ENCODE measurements at regions not wholly inside any gene's neighbourhood (a gene's known extent, or its start where the extent isn't known, plus 50 kb on each side); places are given as distances from the start of the nearest gene placed in this dataset.

- TF ChIP-seq CTCF (conservative IDR thresholded peaks at IDR 0.05; ENCODE audit: low read depth, low read length) = no peak
- TF ChIP-seq EZH2 (IDR thresholded peaks at IDR 0.05; ENCODE audit: borderline replicate concordance, low read depth, low read length, poor library complexity, severe bottlenecking) = no peak
Observed at GRCh38 chr13:76711550-76712182, 174.5 kb downstream of the KCTD12 start.

Data from A673 (cell line).